ENCODE measurements at regions not wholly inside any gene's neighbourhood (a gene's known extent, or its start where the extent isn't known, plus 50 kb on each side); places are given as distances from the start of the nearest gene placed in this dataset.

- ChIA-PET CTCF (interaction anchor here (1.1 kb wide), 1 partner anchor 569 kb away, joined by 6 read pairs; no protein-coding TSS in a partner anchor), POLR2A (no interaction called here)
- Histone ChIP-seq H3K79me2 (ENCODE audit: insufficient read depth) (no peaks in the 10 kb centered on the region), H2AFZ (ENCODE audit: low read depth) (no peak overlapping the region), H3K4me1 (ENCODE audit: control insufficient read depth in 1 of 2, insufficient read depth in 2 of 2, low read depth in 1 of 2, low read length in 1 of 2) (no peaks in the 10 kb centered on the region), H3K9ac (no peak overlapping the region), H3F3A (replicated peaks; ENCODE audit: insufficient read depth) (no peaks in the 10 kb centered on the region), H3K9me2 (no peaks in the 10 kb centered on the region), H3K4me2 (no peak overlapping the region), H3K27ac (ENCODE audit: low read depth in 2 of 2, low read length in 1 of 2) (no peak overlapping the region), H3K27me3 (ENCODE audit: insufficient read depth) (no peaks in the 10 kb centered on the region), H3K4me3 (ENCODE audit: low read depth in 2 of 2, low read length in 1 of 2) (no peak overlapping the region), H3K36me3 (replicated peaks in 1 of 2; ENCODE audit: control insufficient read depth in 1 of 2, insufficient read depth in 2 of 2, low read length in 1 of 2) (no peaks in the 10 kb centered on the region), H3K9me3 (peaks cover 5% of the 10 kb centered on the region; the same call in 1 of the 2 replicates), H4K20me1 (ENCODE audit: insufficient read depth) (no peaks in the 10 kb centered on the region)
- no peak for TF ChIP-seq FOXJ3 (CRISPR knock-in tag; IDR thresholded peaks at IDR 0.05)
- TF ChIP-seq TCF12 (IDR thresholded peaks at IDR 0.05) = no peak
- TF ChIP-seq RXRA (IDR thresholded peaks at IDR 0.05; ENCODE audit: borderline replicate concordance, low read depth) = no peak
- TF ChIP-seq GATA2 (CRISPR knock-in tag; IDR thresholded peaks at IDR 0.05) = no peak
- 28% methylated on average over 3 of the region's 3 CpGs for WGBS (ENCODE audit: low lambda C conversion rate)
- no peak for DNase-seq
Observed at GRCh38 chr7:138169441-138169851, 93.2 kb downstream of the AKR1D1 start.

- 22% methylated on average over 2 of the region's 2 CpGs for WGBS (ENCODE audit: low lambda C conversion rate)
- ChIA-PET POLR2A (no interaction called here), CTCF (interaction anchor here (0.7 to 2.2 kb wide), 2 partner anchors 9 to 569 kb away, joined by 3 to 11 read pairs; no protein-coding TSS in a partner anchor)
- H3K36me3 ChIP-seq (replicated peaks in 1 of 2; ENCODE audit: control insufficient read depth in 1 of 2, insufficient read depth in 2 of 2, low read length in 1 of 2) = no peaks in the 10 kb centered on the region
- no peak overlapping the region for H3K27ac ChIP-seq (ENCODE audit: low read depth in 2 of 2, low read length in 1 of 2)
- no peaks in the 10 kb centered on the region for H3F3A ChIP-seq (replicated peaks; ENCODE audit: insufficient read depth)
- H3K9me2 ChIP-seq = no peaks in the 10 kb centered on the region
- no peaks in the 10 kb centered on the region for H4K20me1 ChIP-seq (ENCODE audit: insufficient read depth)
- H3K4me2 ChIP-seq = no peak overlapping the region
- no peak for DNase-seq
- H3K9ac ChIP-seq = no peak overlapping the region
- TF ChIP-seq YY1 (IDR thresholded peaks at IDR 0.05; ENCODE audit: low read depth) (no peak), RXRA (IDR thresholded peaks at IDR 0.05; ENCODE audit: borderline replicate concordance, low read depth) (no peak)
- H3K79me2 ChIP-seq (ENCODE audit: insufficient read depth) = no peaks in the 10 kb centered on the region
- no peak overlapping the region for H2AFZ ChIP-seq (ENCODE audit: low read depth)
- peaks cover 12% of the 10 kb centered on the region; the same call in 1 of the 2 replicates for H3K9me3 ChIP-seq
- H3K27me3 ChIP-seq (ENCODE audit: insufficient read depth) = no peaks in the 10 kb centered on the region
- H3K4me3 ChIP-seq (ENCODE audit: low read depth in 2 of 2, low read length in 1 of 2) = no peak overlapping the region
- H3K4me1 ChIP-seq (ENCODE audit: control insufficient read depth in 1 of 2, insufficient read depth in 2 of 2, low read depth in 1 of 2, low read length in 1 of 2) = no peaks in the 10 kb centered on the region
Observed at GRCh38 chr7:138170298-138170697, 94.0 kb downstream of the AKR1D1 start.

GRCh38 chr7:138170959-138171703, 94.9 kb downstream of the AKR1D1 start:
- 51% methylated on average over 7 of the region's 7 CpGs for WGBS (ENCODE audit: low lambda C conversion rate)
- H3K27ac ChIP-seq (ENCODE audit: low read depth in 2 of 2, low read length in 1 of 2) = no peak overlapping the region
- peaks cover 12% of the 10 kb centered on the region; the same call in 1 of the 2 replicates for H3K9me3 ChIP-seq
- no peaks in the 10 kb centered on the region for H3K9me2 ChIP-seq
- no peaks in the 10 kb centered on the region for H3K79me2 ChIP-seq (ENCODE audit: insufficient read depth)
- no peaks in the 10 kb centered on the region for H3F3A ChIP-seq (replicated peaks; ENCODE audit: insufficient read depth)
- H3K36me3 ChIP-seq (replicated peaks in 1 of 2; ENCODE audit: control insufficient read depth in 1 of 2, insufficient read depth in 2 of 2, low read length in 1 of 2) = no peaks in the 10 kb centered on the region
- POLR2A ChIA-PET = no interaction called here
- no peak overlapping the region for H3K4me3 ChIP-seq (ENCODE audit: low read depth in 2 of 2, low read length in 1 of 2)
- no peaks in the 10 kb centered on the region for H4K20me1 ChIP-seq (ENCODE audit: insufficient read depth)
- no peak for DNase-seq
- TF ChIP-seq CTCF (IDR thresholded peaks at IDR 0.05) (no peak), NFIC (IDR thresholded peaks at IDR 0.05; ENCODE audit: borderline replicate concordance) (no peak), EZH2phosphoT487 (IDR thresholded peaks at IDR 0.05; ENCODE audit: borderline replicate concordance, low read depth) (no peak), FOXM1 (IDR thresholded peaks at IDR 0.05; ENCODE audit: low read depth) (no peak)
- CTCF ChIA-PET = interaction anchor here (0.7 to 2.2 kb wide), 3 partner anchors 10 to 568 kb away, joined by 3 to 11 read pairs (median 3); no protein-coding TSS in a partner anchor
- H3K4me2 ChIP-seq = no peak overlapping the region
- H3K27me3 ChIP-seq (ENCODE audit: insufficient read depth) = no peaks in the 10 kb centered on the region
- H3K4me1 ChIP-seq (ENCODE audit: control insufficient read depth in 1 of 2, insufficient read depth in 2 of 2, low read depth in 1 of 2, low read length in 1 of 2) = no peaks in the 10 kb centered on the region
- no peak overlapping the region for H2AFZ ChIP-seq (ENCODE audit: low read depth)
- H3K9ac ChIP-seq = no peak overlapping the region

Measured in SK-N-SH (cell line).